ENCODE measurements at regions not wholly inside any gene's neighbourhood (a gene's known extent, or its start where the extent isn't known, plus 50 kb on each side); places are given as distances from the start of the nearest gene placed in this dataset.

DNA sequence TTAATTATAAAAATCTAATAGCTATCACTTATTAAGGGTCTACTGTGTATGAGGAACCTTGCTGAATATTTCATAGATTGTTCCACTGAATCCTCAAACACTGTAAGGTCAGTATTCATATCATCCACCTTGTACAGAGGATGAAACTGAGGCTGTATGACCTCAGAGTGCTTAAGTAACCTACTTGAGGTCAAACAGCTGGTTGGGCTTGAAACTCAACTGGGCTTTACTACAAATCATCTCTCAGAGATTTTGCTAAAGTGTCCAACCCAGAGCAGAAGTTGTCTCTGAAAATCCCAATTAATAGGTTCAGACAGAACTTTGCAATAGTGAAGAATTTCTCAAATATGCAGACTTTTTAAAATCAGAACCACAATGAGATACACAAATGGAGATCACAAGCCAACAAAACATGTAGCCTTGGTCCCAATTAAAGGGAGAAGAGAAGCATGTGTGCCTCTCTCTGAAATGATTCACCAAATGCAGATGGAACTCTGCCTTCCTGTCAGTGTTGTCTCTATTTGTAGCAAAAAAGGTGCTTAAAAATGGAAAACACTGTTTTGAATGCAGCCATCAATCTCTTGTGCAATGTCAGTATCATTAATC lies 131.4 kb downstream of the FAM114A2 start:
- Histone ChIP-seq H3K36me3 (ENCODE audit: insufficient read depth) (no peaks in the 10 kb centered on the region), H3K4me1 (ENCODE audit: insufficient read depth) (no peaks in the 10 kb centered on the region), H4K20me1 (replicated peaks; ENCODE audit: insufficient read depth) (no peaks in the 10 kb centered on the region), H3K27me3 (ENCODE audit: insufficient read depth) (no peaks in the 10 kb centered on the region), H3K4me3 (no peak overlapping the region), H3F3A (replicated peaks; ENCODE audit: low read depth) (no peaks in the 10 kb centered on the region), H3K4me2 (no peak overlapping the region), H3K27ac (ENCODE audit: low read depth) (no peak overlapping the region), H2AFZ (no peak overlapping the region), H3K9me2 (ENCODE audit: insufficient read depth) (no peaks in the 10 kb centered on the region), H3K79me2 (replicated peaks; ENCODE audit: insufficient read depth) (no peaks in the 10 kb centered on the region)
- Mint-ChIP-seq H3K9me3 (no peaks in the 10 kb centered on the region), H3K36me3 (ENCODE audit: low read depth) (no peaks in the 10 kb centered on the region), H3K4me3 (no peak overlapping the region), H3K27me3 (ENCODE audit: insufficient read depth, low read depth, poor library complexity) (no peaks in the 10 kb centered on the region), H3K27ac (no peak overlapping the region), H3K4me1 (no peaks in the 10 kb centered on the region)
- TF ChIP-seq CREB1 (CRISPR knock-in tag; IDR thresholded peaks at IDR 0.05; ENCODE audit: low read depth): no peak
- no peak for TF ChIP-seq NANOG (IDR thresholded peaks at IDR 0.05; ENCODE audit: borderline replicate concordance)
- no peak for TF ChIP-seq ZNF331 (CRISPR knock-in tag; IDR thresholded peaks at IDR 0.05; ENCODE audit: low read depth)
- TF ChIP-seq POLR2AphosphoS5 (IDR thresholded peaks at IDR 0.05; ENCODE audit: low read depth): no peak
- TF ChIP-seq, protein P1, sequence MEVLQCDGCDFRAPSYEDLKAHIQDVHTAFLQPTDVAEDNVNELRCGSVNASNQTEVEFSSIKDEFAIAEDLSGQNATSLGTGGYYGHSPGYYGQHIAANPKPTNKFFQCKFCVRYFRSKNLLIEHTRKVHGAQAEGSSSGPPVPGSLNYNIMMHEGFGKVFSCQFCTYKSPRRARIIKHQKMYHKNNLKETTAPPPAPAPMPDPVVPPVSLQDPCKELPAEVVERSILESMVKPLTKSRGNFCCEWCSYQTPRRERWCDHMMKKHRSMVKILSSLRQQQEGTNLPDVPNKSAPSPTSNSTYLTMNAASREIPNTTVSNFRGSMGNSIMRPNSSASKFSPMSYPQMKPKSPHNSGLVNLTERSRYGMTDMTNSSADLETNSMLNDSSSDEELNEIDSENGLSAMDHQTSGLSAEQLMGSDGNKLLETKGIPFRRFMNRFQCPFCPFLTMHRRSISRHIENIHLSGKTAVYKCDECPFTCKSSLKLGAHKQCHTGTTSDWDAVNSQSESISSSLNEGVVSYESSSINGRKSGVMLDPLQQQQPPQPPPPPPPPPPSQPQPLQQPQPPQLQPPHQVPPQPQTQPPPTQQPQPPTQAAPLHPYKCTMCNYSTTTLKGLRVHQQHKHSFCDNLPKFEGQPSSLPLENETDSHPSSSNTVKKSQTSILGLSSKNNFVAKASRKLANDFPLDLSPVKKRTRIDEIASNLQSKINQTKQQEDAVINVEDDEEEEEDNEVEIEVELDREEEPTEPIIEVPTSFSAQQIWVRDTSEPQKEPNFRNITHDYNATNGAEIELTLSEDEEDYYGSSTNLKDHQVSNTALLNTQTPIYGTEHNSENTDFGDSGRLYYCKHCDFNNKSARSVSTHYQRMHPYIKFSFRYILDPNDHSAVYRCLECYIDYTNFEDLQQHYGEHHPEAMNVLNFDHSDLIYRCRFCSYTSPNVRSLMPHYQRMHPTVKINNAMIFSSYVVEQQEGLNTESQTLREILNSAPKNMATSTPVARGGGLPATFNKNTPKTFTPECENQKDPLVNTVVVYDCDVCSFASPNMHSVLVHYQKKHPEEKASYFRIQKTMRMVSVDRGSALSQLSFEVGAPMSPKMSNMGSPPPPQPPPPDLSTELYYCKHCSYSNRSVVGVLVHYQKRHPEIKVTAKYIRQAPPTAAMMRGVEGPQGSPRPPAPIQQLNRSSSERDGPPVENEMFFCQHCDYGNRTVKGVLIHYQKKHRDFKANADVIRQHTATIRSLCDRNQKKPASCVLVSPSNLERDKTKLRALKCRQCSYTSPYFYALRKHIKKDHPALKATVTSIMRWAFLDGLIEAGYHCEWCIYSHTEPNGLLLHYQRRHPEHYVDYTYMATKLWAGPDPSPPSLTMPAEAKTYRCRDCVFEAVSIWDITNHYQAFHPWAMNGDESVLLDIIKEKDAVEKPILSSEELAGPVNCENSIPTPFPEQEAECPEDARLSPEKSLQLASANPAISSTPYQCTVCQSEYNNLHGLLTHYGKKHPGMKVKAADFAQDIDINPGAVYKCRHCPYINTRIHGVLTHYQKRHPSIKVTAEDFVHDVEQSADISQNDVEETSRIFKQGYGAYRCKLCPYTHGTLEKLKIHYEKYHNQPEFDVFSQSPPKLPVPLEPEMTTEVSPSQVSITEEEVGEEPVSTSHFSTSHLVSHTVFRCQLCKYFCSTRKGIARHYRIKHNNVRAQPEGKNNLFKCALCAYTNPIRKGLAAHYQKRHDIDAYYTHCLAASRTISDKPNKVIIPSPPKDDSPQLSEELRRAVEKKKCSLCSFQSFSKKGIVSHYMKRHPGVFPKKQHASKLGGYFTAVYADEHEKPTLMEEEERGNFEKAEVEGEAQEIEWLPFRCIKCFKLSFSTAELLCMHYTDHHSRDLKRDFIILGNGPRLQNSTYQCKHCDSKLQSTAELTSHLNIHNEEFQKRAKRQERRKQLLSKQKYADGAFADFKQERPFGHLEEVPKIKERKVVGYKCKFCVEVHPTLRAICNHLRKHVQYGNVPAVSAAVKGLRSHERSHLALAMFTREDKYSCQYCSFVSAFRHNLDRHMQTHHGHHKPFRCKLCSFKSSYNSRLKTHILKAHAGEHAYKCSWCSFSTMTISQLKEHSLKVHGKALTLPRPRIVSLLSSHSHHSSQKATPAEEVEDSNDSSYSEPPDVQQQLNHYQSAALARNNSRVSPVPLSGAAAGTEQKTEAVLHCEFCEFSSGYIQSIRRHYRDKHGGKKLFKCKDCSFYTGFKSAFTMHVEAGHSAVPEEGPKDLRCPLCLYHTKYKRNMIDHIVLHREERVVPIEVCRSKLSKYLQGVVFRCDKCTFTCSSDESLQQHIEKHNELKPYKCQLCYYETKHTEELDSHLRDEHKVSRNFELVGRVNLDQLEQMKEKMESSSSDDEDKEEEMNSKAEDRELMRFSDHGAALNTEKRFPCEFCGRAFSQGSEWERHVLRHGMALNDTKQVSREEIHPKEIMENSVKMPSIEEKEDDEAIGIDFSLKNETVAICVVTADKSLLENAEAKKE (CRISPR knock-in tag; IDR thresholded peaks at IDR 0.05): no peak
- no peak for TF ChIP-seq ZNF114 (CRISPR knock-in tag; IDR thresholded peaks at IDR 0.05)
- no peak for TF ChIP-seq JUNB (IDR thresholded peaks at IDR 0.05; ENCODE audit: unreplicated experiment)
- no peak for TF ChIP-seq EZH2 (IDR thresholded peaks at IDR 0.05; ENCODE audit: low read depth, unreplicated experiment)
- TF ChIP-seq EZH2phosphoT487 (IDR thresholded peaks at IDR 0.05; ENCODE audit: unreplicated experiment): no peak
- ATAC-seq (no peak), DNase-seq (ENCODE audit: low spot score) (no peak)

Data from GM23338 (cell line).